ENCODE measurements at regions not wholly inside any gene's neighbourhood (a gene's known extent, or its start where the extent isn't known, plus 50 kb on each side); places are given as distances from the start of the nearest gene placed in this dataset.
"Not testable (repeated sequence)": the region's sequence is repeated elsewhere in the genome, so short reads cannot be mapped to it uniquely, and the experiment has no call there.

DNA sequence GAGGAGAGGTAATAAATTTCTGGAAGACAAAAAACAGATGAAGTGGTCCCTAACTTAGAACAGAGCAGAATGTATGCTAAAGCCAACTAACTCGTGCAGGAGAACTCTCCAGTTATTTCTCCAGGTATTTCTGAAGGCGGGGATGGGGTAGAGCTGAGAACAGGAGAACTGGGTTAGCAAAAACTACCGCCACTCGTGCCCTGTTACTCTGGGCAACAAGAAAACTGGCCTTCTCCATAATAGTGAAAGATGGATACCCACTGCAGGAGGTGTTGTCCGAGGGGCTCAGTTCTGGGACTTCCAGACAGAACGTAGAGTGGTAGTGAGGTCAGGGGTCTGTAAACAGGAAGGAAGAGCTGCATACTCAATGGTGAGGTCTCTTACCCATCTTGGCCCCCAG, 187.3 kb upstream of the FRMD6 start:
- Histone ChIP-seq H3K36me3 (ENCODE audit: control insufficient read depth in 2 of 2, insufficient read depth in 2 of 2, low read length in 2 of 2) (no peaks in the 10 kb centered on the region), H3K27ac (ENCODE audit: low read depth in 2 of 2, low read length in 2 of 2) (no peak overlapping the region), H3K4me1 (ENCODE audit: control insufficient read depth in 2 of 2, insufficient read depth in 2 of 2, low read length in 2 of 2) (no peaks in the 10 kb centered on the region), H3K9me3 (ENCODE audit: control insufficient read depth in 2 of 2, low read length in 2 of 2) (no peaks in the 10 kb centered on the region), H3K9ac (ENCODE audit: low read depth in 1 of 2, low read length in 2 of 2) (no peak overlapping the region), H3K4me3 (ENCODE audit: low read length in 2 of 2) (no peak overlapping the region), H3K27me3 (ENCODE audit: control insufficient read depth in 2 of 2, insufficient read depth in 2 of 2, low read length in 2 of 2) (no peaks in the 10 kb centered on the region)

DNA sequence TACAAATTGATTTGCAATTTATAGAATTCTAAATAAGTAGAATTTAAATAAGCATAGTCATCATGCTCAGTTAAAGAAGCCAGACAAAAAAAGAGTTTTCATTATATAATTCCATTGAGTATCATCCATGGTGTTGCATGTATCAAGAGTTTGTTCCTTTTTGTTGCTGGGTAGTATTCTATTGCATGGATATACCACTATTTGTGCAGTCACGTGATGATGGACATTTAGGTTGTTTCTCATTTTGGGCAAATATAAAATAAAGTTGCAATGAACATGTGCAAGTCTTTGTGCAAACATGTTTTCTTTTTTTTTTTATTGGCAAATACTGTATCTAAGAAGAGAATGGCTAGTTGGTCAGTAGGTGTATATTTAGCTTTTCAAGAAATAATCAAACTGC, 186.2 kb upstream of the FRMD6 start:
- Histone ChIP-seq H3K4me3 (ENCODE audit: low read length in 2 of 2) (no peak overlapping the region), H3K9ac (ENCODE audit: low read depth in 1 of 2, low read length in 2 of 2) (no peak overlapping the region), H3K36me3 (ENCODE audit: control insufficient read depth in 2 of 2, insufficient read depth in 2 of 2, low read length in 2 of 2) (no peaks in the 10 kb centered on the region), H3K9me3 (ENCODE audit: control insufficient read depth in 2 of 2, low read length in 2 of 2) (no peaks in the 10 kb centered on the region), H3K4me1 (ENCODE audit: control insufficient read depth in 2 of 2, insufficient read depth in 2 of 2, low read length in 2 of 2) (no peaks in the 10 kb centered on the region), H3K27me3 (ENCODE audit: control insufficient read depth in 2 of 2, insufficient read depth in 2 of 2, low read length in 2 of 2) (no peaks in the 10 kb centered on the region), H3K27ac (ENCODE audit: low read depth in 2 of 2, low read length in 2 of 2) (no peak overlapping the region)

GRCh38 chr14:51467392-51467791, 184.3 kb upstream of the FRMD6 start:
- H3K9ac ChIP-seq (ENCODE audit: low read depth in 1 of 2, low read length in 2 of 2); H3K36me3 ChIP-seq (ENCODE audit: control insufficient read depth in 2 of 2, insufficient read depth in 2 of 2, low read length in 2 of 2); H3K4me1 ChIP-seq (ENCODE audit: control insufficient read depth in 2 of 2, insufficient read depth in 2 of 2, low read length in 2 of 2); H3K4me3 ChIP-seq (ENCODE audit: low read length in 2 of 2); H3K9me3 ChIP-seq (ENCODE audit: control insufficient read depth in 2 of 2, low read length in 2 of 2); H3K27me3 ChIP-seq (ENCODE audit: control insufficient read depth in 2 of 2, insufficient read depth in 2 of 2, low read length in 2 of 2); H3K27ac ChIP-seq (ENCODE audit: low read depth in 2 of 2, low read length in 2 of 2): not testable (repeated sequence)

GRCh38 chr14:51468523-51468922, 183.2 kb upstream of the FRMD6 start:
- Histone ChIP-seq H3K4me3 (ENCODE audit: low read length in 2 of 2) (no peak overlapping the region), H3K9me3 (ENCODE audit: control insufficient read depth in 2 of 2, low read length in 2 of 2) (no peaks in the 10 kb centered on the region), H3K27ac (ENCODE audit: low read depth in 2 of 2, low read length in 2 of 2) (no peak overlapping the region), H3K4me1 (ENCODE audit: control insufficient read depth in 2 of 2, insufficient read depth in 2 of 2, low read length in 2 of 2) (no peaks in the 10 kb centered on the region), H3K36me3 (ENCODE audit: control insufficient read depth in 2 of 2, insufficient read depth in 2 of 2, low read length in 2 of 2) (no peaks in the 10 kb centered on the region), H3K27me3 (ENCODE audit: control insufficient read depth in 2 of 2, insufficient read depth in 2 of 2, low read length in 2 of 2) (no peaks in the 10 kb centered on the region), H3K9ac (ENCODE audit: low read depth in 1 of 2, low read length in 2 of 2) (no peak overlapping the region)

DNA sequence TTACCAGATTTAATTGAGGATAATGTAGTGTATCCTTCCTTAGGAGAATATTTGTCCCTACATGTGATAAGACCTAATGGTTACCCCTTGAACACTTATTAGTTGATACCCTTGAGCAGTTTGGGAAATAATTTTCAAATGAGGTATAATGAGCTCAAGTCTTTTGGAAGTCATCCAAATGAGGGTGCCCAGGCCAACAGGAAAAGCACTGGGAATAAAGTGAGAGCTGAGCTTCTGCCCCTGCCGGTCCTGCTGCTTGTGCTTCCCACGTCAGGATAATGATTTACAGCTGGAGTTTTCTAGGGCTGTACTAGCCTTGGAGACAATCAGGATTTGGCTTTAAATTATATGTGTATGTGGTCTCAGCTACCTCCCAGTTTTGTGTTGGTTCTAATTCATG, 178.8 kb upstream of the FRMD6 start:
- Histone ChIP-seq H3K27ac (ENCODE audit: low read depth in 2 of 2, low read length in 2 of 2) (no peak overlapping the region), H3K4me1 (ENCODE audit: control insufficient read depth in 2 of 2, insufficient read depth in 2 of 2, low read length in 2 of 2) (no peaks in the 10 kb centered on the region), H3K9ac (ENCODE audit: low read depth in 1 of 2, low read length in 2 of 2) (no peak overlapping the region), H3K27me3 (ENCODE audit: control insufficient read depth in 2 of 2, insufficient read depth in 2 of 2, low read length in 2 of 2) (no peaks in the 10 kb centered on the region), H3K9me3 (ENCODE audit: control insufficient read depth in 2 of 2, low read length in 2 of 2) (no peaks in the 10 kb centered on the region), H3K4me3 (ENCODE audit: low read length in 2 of 2) (no peak overlapping the region), H3K36me3 (ENCODE audit: control insufficient read depth in 2 of 2, insufficient read depth in 2 of 2, low read length in 2 of 2) (no peaks in the 10 kb centered on the region)

GRCh38 chr14:51473351-51473750, 178.4 kb upstream of the FRMD6 start:
- Histone ChIP-seq H3K4me3 (ENCODE audit: low read length in 2 of 2) (no peak overlapping the region), H3K9me3 (ENCODE audit: control insufficient read depth in 2 of 2, low read length in 2 of 2) (no peaks in the 10 kb centered on the region), H3K27ac (ENCODE audit: low read depth in 2 of 2, low read length in 2 of 2) (no peak overlapping the region), H3K36me3 (ENCODE audit: control insufficient read depth in 2 of 2, insufficient read depth in 2 of 2, low read length in 2 of 2) (no peaks in the 10 kb centered on the region), H3K4me1 (ENCODE audit: control insufficient read depth in 2 of 2, insufficient read depth in 2 of 2, low read length in 2 of 2) (no peaks in the 10 kb centered on the region), H3K9ac (ENCODE audit: low read depth in 1 of 2, low read length in 2 of 2) (no peak overlapping the region), H3K27me3 (ENCODE audit: control insufficient read depth in 2 of 2, insufficient read depth in 2 of 2, low read length in 2 of 2) (no peaks in the 10 kb centered on the region)

- H3K4me1 ChIP-seq (ENCODE audit: control insufficient read depth in 2 of 2, insufficient read depth in 2 of 2, low read length in 2 of 2): no peaks in the 10 kb centered on the region
- H3K9ac ChIP-seq (ENCODE audit: low read depth in 1 of 2, low read length in 2 of 2): no peak overlapping the region
- H3K27me3 ChIP-seq (ENCODE audit: control insufficient read depth in 2 of 2, insufficient read depth in 2 of 2, low read length in 2 of 2): no peaks in the 10 kb centered on the region
- no peaks in the 10 kb centered on the region for H3K36me3 ChIP-seq (ENCODE audit: control insufficient read depth in 2 of 2, insufficient read depth in 2 of 2, low read length in 2 of 2)
- H3K4me3 ChIP-seq (ENCODE audit: low read length in 2 of 2): no peak overlapping the region
- no peaks in the 10 kb centered on the region for H3K9me3 ChIP-seq (ENCODE audit: control insufficient read depth in 2 of 2, low read length in 2 of 2)
- no peak overlapping the region for H3K27ac ChIP-seq (ENCODE audit: low read depth in 2 of 2, low read length in 2 of 2)
These were observed 177.7 kb upstream of the FRMD6 start for GRCh38 chr14:51473808-51474565.

DNA sequence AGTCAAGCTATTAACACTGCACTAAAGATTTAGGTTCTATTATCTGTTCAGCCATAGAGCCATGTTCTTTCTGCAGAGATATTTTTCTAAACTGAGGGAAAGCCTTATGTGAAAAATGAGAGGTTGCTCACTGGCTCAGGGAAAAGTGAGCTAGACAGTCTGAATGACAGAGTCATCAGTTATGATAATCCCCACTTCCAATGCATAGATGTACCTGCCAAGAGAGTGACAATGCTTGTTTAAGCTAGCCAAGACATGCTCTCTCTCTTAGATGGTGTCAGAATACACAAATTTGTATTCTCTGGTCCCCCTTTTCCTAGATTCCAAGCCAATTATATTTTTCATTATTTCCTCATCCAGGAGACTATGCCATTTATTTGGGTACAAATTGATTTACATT, 176.9 kb upstream of the FRMD6 start:
- Histone ChIP-seq H3K9me3 (ENCODE audit: control insufficient read depth in 2 of 2, low read length in 2 of 2) (no peaks in the 10 kb centered on the region), H3K36me3 (ENCODE audit: control insufficient read depth in 2 of 2, insufficient read depth in 2 of 2, low read length in 2 of 2) (no peaks in the 10 kb centered on the region), H3K9ac (ENCODE audit: low read depth in 1 of 2, low read length in 2 of 2) (no peak overlapping the region), H3K27me3 (ENCODE audit: control insufficient read depth in 2 of 2, insufficient read depth in 2 of 2, low read length in 2 of 2) (no peaks in the 10 kb centered on the region), H3K27ac (ENCODE audit: low read depth in 2 of 2, low read length in 2 of 2) (no peak overlapping the region), H3K4me1 (ENCODE audit: control insufficient read depth in 2 of 2, insufficient read depth in 2 of 2, low read length in 2 of 2) (no peaks in the 10 kb centered on the region), H3K4me3 (ENCODE audit: low read length in 2 of 2) (no peak overlapping the region)

- H3K4me3 ChIP-seq (ENCODE audit: low read length in 2 of 2): no peak overlapping the region
- H3K4me1 ChIP-seq (ENCODE audit: control insufficient read depth in 2 of 2, insufficient read depth in 2 of 2, low read length in 2 of 2): no peaks in the 10 kb centered on the region
These were observed 173.5 kb upstream of the FRMD6 start for GRCh38 chr14:51478175-51478621.

GRCh38 chr14:51479584-51480325, 172.0 kb upstream of the FRMD6 start:
- H3K4me1 ChIP-seq (ENCODE audit: control insufficient read depth in 2 of 2, insufficient read depth in 2 of 2, low read length in 2 of 2): no peaks in the 10 kb centered on the region
- H3K9ac ChIP-seq (ENCODE audit: low read depth in 1 of 2, low read length in 2 of 2): no peak overlapping the region
- no peaks in the 10 kb centered on the region for H3K27me3 ChIP-seq (ENCODE audit: control insufficient read depth in 2 of 2, insufficient read depth in 2 of 2, low read length in 2 of 2)
- no peaks in the 10 kb centered on the region for H3K36me3 ChIP-seq (ENCODE audit: control insufficient read depth in 2 of 2, insufficient read depth in 2 of 2, low read length in 2 of 2)
- no peak overlapping the region for H3K27ac ChIP-seq (ENCODE audit: low read depth in 2 of 2, low read length in 2 of 2)
- no peak overlapping the region for H3K4me3 ChIP-seq (ENCODE audit: low read length in 2 of 2)
- no peaks in the 10 kb centered on the region for H3K9me3 ChIP-seq (ENCODE audit: control insufficient read depth in 2 of 2, low read length in 2 of 2)

More at GRCh38 chr14:51478175-51478621, 173.5 kb upstream of the FRMD6 start:
- H3K9me3 ChIP-seq (ENCODE audit: control insufficient read depth in 2 of 2, low read length in 2 of 2): no peaks in the 10 kb centered on the region
- H3K9ac ChIP-seq (ENCODE audit: low read depth in 1 of 2, low read length in 2 of 2): no peak overlapping the region
- H3K36me3 ChIP-seq (ENCODE audit: control insufficient read depth in 2 of 2, insufficient read depth in 2 of 2, low read length in 2 of 2): no peaks in the 10 kb centered on the region
- H3K27ac ChIP-seq (ENCODE audit: low read depth in 2 of 2, low read length in 2 of 2): no peak overlapping the region
- no peaks in the 10 kb centered on the region for H3K27me3 ChIP-seq (ENCODE audit: control insufficient read depth in 2 of 2, insufficient read depth in 2 of 2, low read length in 2 of 2)
